SK-N-SH (cell line): ENCODE measurements at regions not wholly inside any gene's neighbourhood (a gene's known extent, or its start where the extent isn't known, plus 50 kb on each side); places are given as distances from the start of the nearest gene placed in this dataset.

Source experiments
- FOXJ3 ChIP-seq: sonication (generic); formaldehyde crosslinking; IDR thresholded peaks from 2 replicates; pipeline ENCODE4 v1.5.1; 2020; ENCODE audit warnings: mild to moderate bottlenecking, missing genetic modification reagents
- MEF2A ChIP-seq: IDR thresholded peaks from 2 replicates; pipeline ENCODE4 v1.4.0; 2012; ENCODE audit warnings: low read depth, borderline replicate concordance
- NRF1 ChIP-seq: IDR thresholded peaks from 2 replicates; pipeline ENCODE4 v1.6.1; 2012; ENCODE audit warnings: low read depth, mild to moderate bottlenecking, low read length
- POLR2AphosphoS5 ChIP-seq: IDR thresholded peaks from 2 replicates; pipeline ENCODE4 v1.6.1; 2012; ENCODE audit warnings: low read depth, low read length
- RFX5 ChIP-seq: IDR thresholded peaks from 2 replicates; pipeline ENCODE4 v1.6.1; 2012; ENCODE audit warnings: mild to moderate bottlenecking, improper control_type of control experiment, low read length
- TAF1 ChIP-seq: IDR thresholded peaks from 2 replicates; pipeline ENCODE4 v1.6.1; 2012; ENCODE audit warnings: low read depth, mild to moderate bottlenecking, low read length, moderate library complexity, borderline replicate concordance
- TF ChIP-seq, protein P1 (sequence below): fragments of 200-600 bp; sonication (generic); IDR thresholded peaks from 2 replicates; pipeline ENCODE4 v1.6.1; 2017; ENCODE audit warnings: antibody characterized with exemption, mild to moderate bottlenecking, moderate library complexity
- TF ChIP-seq, protein P2 (sequence below): fragments of 150-350 bp; IDR thresholded peaks from 2 replicates; pipeline ENCODE4 v1.6.1; 2017; ENCODE audit warnings: antibody characterized with exemption, low read length, low read depth, borderline replicate concordance
- TF ChIP-seq, protein P3 (sequence below): IDR thresholded peaks from 2 replicates; pipeline ENCODE4 v1.6.1; 2012; ENCODE audit warnings: mild to moderate bottlenecking, low read depth, low read length, moderate library complexity
- TF ChIP-seq, protein P4 (sequence below): IDR thresholded peaks from 2 replicates; pipeline ENCODE4 v1.4.0; 2012; ENCODE audit warnings: low read depth, borderline replicate concordance

DNA sequence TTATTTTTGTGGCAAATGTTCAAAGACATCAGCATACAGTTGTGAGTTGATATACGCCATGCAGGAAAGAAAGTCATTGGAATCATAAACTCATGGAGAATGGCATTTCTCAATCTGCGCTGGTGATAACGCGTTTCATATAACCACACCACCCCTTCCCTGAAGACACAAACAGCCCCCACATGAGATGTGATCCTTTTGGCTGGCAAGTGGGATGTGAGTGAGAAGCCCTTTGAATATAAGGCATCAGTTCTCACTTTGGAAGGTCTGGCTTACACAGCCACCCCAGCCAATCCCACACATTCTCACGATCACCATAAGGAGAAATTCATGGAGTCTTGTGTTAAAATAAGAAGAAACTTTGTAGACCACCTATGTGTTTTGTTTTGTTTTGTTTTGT is 725.0 kb downstream of the PRELID2 start:
- TF ChIP-seq FOXJ3 (CRISPR knock-in tag), result no peak
- TF ChIP-seq POLR2AphosphoS5, result no peak
- TF ChIP-seq NRF1, result no peak
- TF ChIP-seq, protein P1, sequence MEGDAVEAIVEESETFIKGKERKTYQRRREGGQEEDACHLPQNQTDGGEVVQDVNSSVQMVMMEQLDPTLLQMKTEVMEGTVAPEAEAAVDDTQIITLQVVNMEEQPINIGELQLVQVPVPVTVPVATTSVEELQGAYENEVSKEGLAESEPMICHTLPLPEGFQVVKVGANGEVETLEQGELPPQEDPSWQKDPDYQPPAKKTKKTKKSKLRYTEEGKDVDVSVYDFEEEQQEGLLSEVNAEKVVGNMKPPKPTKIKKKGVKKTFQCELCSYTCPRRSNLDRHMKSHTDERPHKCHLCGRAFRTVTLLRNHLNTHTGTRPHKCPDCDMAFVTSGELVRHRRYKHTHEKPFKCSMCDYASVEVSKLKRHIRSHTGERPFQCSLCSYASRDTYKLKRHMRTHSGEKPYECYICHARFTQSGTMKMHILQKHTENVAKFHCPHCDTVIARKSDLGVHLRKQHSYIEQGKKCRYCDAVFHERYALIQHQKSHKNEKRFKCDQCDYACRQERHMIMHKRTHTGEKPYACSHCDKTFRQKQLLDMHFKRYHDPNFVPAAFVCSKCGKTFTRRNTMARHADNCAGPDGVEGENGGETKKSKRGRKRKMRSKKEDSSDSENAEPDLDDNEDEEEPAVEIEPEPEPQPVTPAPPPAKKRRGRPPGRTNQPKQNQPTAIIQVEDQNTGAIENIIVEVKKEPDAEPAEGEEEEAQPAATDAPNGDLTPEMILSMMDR, result no peak
- TF ChIP-seq, protein P2, sequence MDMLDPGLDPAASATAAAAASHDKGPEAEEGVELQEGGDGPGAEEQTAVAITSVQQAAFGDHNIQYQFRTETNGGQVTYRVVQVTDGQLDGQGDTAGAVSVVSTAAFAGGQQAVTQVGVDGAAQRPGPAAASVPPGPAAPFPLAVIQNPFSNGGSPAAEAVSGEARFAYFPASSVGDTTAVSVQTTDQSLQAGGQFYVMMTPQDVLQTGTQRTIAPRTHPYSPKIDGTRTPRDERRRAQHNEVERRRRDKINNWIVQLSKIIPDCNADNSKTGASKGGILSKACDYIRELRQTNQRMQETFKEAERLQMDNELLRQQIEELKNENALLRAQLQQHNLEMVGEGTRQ, result no peak
- no peak for TF ChIP-seq MEF2A
- no peak for TF ChIP-seq RFX5
- TF ChIP-seq, protein P3, sequence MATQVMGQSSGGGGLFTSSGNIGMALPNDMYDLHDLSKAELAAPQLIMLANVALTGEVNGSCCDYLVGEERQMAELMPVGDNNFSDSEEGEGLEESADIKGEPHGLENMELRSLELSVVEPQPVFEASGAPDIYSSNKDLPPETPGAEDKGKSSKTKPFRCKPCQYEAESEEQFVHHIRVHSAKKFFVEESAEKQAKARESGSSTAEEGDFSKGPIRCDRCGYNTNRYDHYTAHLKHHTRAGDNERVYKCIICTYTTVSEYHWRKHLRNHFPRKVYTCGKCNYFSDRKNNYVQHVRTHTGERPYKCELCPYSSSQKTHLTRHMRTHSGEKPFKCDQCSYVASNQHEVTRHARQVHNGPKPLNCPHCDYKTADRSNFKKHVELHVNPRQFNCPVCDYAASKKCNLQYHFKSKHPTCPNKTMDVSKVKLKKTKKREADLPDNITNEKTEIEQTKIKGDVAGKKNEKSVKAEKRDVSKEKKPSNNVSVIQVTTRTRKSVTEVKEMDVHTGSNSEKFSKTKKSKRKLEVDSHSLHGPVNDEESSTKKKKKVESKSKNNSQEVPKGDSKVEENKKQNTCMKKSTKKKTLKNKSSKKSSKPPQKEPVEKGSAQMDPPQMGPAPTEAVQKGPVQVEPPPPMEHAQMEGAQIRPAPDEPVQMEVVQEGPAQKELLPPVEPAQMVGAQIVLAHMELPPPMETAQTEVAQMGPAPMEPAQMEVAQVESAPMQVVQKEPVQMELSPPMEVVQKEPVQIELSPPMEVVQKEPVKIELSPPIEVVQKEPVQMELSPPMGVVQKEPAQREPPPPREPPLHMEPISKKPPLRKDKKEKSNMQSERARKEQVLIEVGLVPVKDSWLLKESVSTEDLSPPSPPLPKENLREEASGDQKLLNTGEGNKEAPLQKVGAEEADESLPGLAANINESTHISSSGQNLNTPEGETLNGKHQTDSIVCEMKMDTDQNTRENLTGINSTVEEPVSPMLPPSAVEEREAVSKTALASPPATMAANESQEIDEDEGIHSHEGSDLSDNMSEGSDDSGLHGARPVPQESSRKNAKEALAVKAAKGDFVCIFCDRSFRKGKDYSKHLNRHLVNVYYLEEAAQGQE, result no peak
- no peak for TF ChIP-seq TAF1
- TF ChIP-seq, protein P4, sequence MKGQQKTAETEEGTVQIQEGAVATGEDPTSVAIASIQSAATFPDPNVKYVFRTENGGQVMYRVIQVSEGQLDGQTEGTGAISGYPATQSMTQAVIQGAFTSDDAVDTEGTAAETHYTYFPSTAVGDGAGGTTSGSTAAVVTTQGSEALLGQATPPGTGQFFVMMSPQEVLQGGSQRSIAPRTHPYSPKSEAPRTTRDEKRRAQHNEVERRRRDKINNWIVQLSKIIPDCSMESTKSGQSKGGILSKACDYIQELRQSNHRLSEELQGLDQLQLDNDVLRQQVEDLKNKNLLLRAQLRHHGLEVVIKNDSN, result no peak
